A549 (cell line): ENCODE measurements at regions not wholly inside any gene's neighbourhood (a gene's known extent, or its start where the extent isn't known, plus 50 kb on each side); places are given as distances from the start of the nearest gene placed in this dataset.

Source experiments
- BCL3 ChIP-seq: fragments of >200 bp; sonication (Bioruptor Twin); formaldehyde crosslinking; IDR thresholded peaks from 3 replicates; pipeline ENCODE4 v1.6.1; 2016
- CTCF ChIP-seq: fragments of >200 bp; sonication (Bioruptor Twin); formaldehyde crosslinking; IDR thresholded peaks from 3 replicates; pipeline ENCODE4 v1.5.1; 2016
- MAFK ChIP-seq: fragments of 450-650 bp; IDR thresholded peaks from 2 replicates; pipeline ENCODE4 v1.6.1; 2014; ENCODE audit not compliant: partially characterized antibody
- REST ChIP-seq: fragments of 200-600 bp; sonication (generic); IDR thresholded peaks from 2 replicates; pipeline ENCODE4 v1.6.1; 2016; ENCODE audit warnings: antibody characterized with exemption, mild to moderate bottlenecking, moderate library complexity

- TF ChIP-seq REST: no peak
- TF ChIP-seq MAFK: no peak
- TF ChIP-seq CTCF: no peak
- TF ChIP-seq BCL3: no peak
Measured at GRCh38 chr1:115454837-115455511, 116.9 kb upstream of the NGF start.
